ENCODE measurements at regions not wholly inside any gene's neighbourhood (a gene's known extent, or its start where the extent isn't known, plus 50 kb on each side); places are given as distances from the start of the nearest gene placed in this dataset.

GRCh38 chr18:6646801-6647200 lies 82.7 kb upstream of the ARHGAP28 start:
- no peak overlapping the region for H2AFZ ChIP-seq (ENCODE audit: low read depth, low read length)
- DNase-seq (ENCODE audit: low read depth) (no peak), FAIRE-seq (no peak)
- no peak overlapping the region for H3K9ac ChIP-seq (ENCODE audit: low read length)
- no peaks in the 10 kb centered on the region for H3K9me3 ChIP-seq (ENCODE audit: insufficient read depth, low read depth, low read length)
- no peaks in the 10 kb centered on the region for H3K4me1 ChIP-seq (ENCODE audit: insufficient read depth, low read length)
- TF ChIP-seq CTCF (IDR thresholded peaks at IDR 0.05; ENCODE audit: insufficient read depth, low read depth, low read length) (no peak), EZH2 (IDR thresholded peaks at IDR 0.05; ENCODE audit: insufficient read depth, low read length) (no peak)
- H3K4me1 Mint-ChIP-seq (ENCODE audit: low read depth, unreplicated experiment): no peaks in the 10 kb centered on the region
- H3K36me3 ChIP-seq (ENCODE audit: insufficient read depth, low read length): no peaks in the 10 kb centered on the region
- no peak overlapping the region for H3K4me2 ChIP-seq (ENCODE audit: low read length)
- no peaks in the 10 kb centered on the region for H4K20me1 ChIP-seq (ENCODE audit: insufficient read depth, low read length)
- no peak overlapping the region for H3K27ac Mint-ChIP-seq (ENCODE audit: unreplicated experiment)
- H3K4me3 ChIP-seq (ENCODE audit: insufficient read depth, low read depth, low read length): no peak overlapping the region
- peaks cover 9% of the 10 kb centered on the region for H3K27me3 Mint-ChIP-seq (ENCODE audit: low read depth, unreplicated experiment)
- no peaks in the 10 kb centered on the region for H3K36me3 Mint-ChIP-seq (ENCODE audit: low read depth, unreplicated experiment)
- H3K9me3 Mint-ChIP-seq (ENCODE audit: unreplicated experiment): no peaks in the 10 kb centered on the region
- H3K27ac ChIP-seq (ENCODE audit: low read depth, low read length): no peak overlapping the region
- no peak overlapping the region for H3K4me3 Mint-ChIP-seq (ENCODE audit: unreplicated experiment)
- peaks cover 2% of the 10 kb centered on the region for H3K27me3 ChIP-seq (ENCODE audit: insufficient read depth, low read length)
- H3K79me2 ChIP-seq (ENCODE audit: insufficient read depth, low read length): no peaks in the 10 kb centered on the region

- no peak overlapping the region for H3K27ac ChIP-seq (ENCODE audit: low read depth, low read length)
- H3K79me2 ChIP-seq (ENCODE audit: insufficient read depth, low read length): no peaks in the 10 kb centered on the region
- no peaks in the 10 kb centered on the region for H4K20me1 ChIP-seq (ENCODE audit: insufficient read depth, low read length)
- H2AFZ ChIP-seq (ENCODE audit: low read depth, low read length): no peak overlapping the region
- FAIRE-seq (no peak), DNase-seq (ENCODE audit: low read depth) (no peak)
- H3K9me3 ChIP-seq (ENCODE audit: insufficient read depth, low read depth, low read length): no peaks in the 10 kb centered on the region
- Mint-ChIP-seq H3K4me1 (ENCODE audit: low read depth, unreplicated experiment) (no peaks in the 10 kb centered on the region), H3K27ac (ENCODE audit: unreplicated experiment) (no peak overlapping the region), H3K9me3 (ENCODE audit: unreplicated experiment) (no peaks in the 10 kb centered on the region), H3K27me3 (ENCODE audit: low read depth, unreplicated experiment) (peaks cover 9% of the 10 kb centered on the region), H3K36me3 (ENCODE audit: low read depth, unreplicated experiment) (no peaks in the 10 kb centered on the region), H3K4me3 (ENCODE audit: unreplicated experiment) (no peak overlapping the region)
- no peak for TF ChIP-seq EZH2 (IDR thresholded peaks at IDR 0.05; ENCODE audit: insufficient read depth, low read length)
- TF ChIP-seq CTCF (IDR thresholded peaks at IDR 0.05; ENCODE audit: insufficient read depth, low read depth, low read length): no peak
- H3K27me3 ChIP-seq (ENCODE audit: insufficient read depth, low read length): peaks cover 2% of the 10 kb centered on the region
- H3K9ac ChIP-seq (ENCODE audit: low read length): no peak overlapping the region
- no peaks in the 10 kb centered on the region for H3K36me3 ChIP-seq (ENCODE audit: insufficient read depth, low read length)
- H3K4me1 ChIP-seq (ENCODE audit: insufficient read depth, low read length): no peaks in the 10 kb centered on the region
- no peak overlapping the region for H3K4me3 ChIP-seq (ENCODE audit: insufficient read depth, low read depth, low read length)
- H3K4me2 ChIP-seq (ENCODE audit: low read length): no peak overlapping the region
These were observed 80.9 kb upstream of the ARHGAP28 start for GRCh38 chr18:6648581-6648980.

GRCh38 chr18:6649421-6650126 lies 79.9 kb upstream of the ARHGAP28 start:
- Histone ChIP-seq H3K9ac (ENCODE audit: low read length) (no peak overlapping the region), H3K9me3 (ENCODE audit: insufficient read depth, low read depth, low read length) (no peaks in the 10 kb centered on the region), H3K36me3 (ENCODE audit: insufficient read depth, low read length) (no peaks in the 10 kb centered on the region), H3K27ac (ENCODE audit: low read depth, low read length) (no peak overlapping the region), H3K27me3 (ENCODE audit: insufficient read depth, low read length) (peaks cover 2% of the 10 kb centered on the region), H3K79me2 (ENCODE audit: insufficient read depth, low read length) (no peaks in the 10 kb centered on the region), H3K4me2 (ENCODE audit: low read length) (no peak overlapping the region), H3K4me1 (ENCODE audit: insufficient read depth, low read length) (no peaks in the 10 kb centered on the region), H4K20me1 (ENCODE audit: insufficient read depth, low read length) (no peaks in the 10 kb centered on the region), H2AFZ (ENCODE audit: low read depth, low read length) (no peak overlapping the region), H3K4me3 (ENCODE audit: insufficient read depth, low read depth, low read length) (no peak overlapping the region)
- Mint-ChIP-seq H3K27me3 (ENCODE audit: low read depth, unreplicated experiment) (peaks cover 11% of the 10 kb centered on the region), H3K4me3 (ENCODE audit: unreplicated experiment) (no peak overlapping the region), H3K9me3 (ENCODE audit: unreplicated experiment) (no peaks in the 10 kb centered on the region), H3K4me1 (ENCODE audit: low read depth, unreplicated experiment) (no peaks in the 10 kb centered on the region), H3K27ac (ENCODE audit: unreplicated experiment) (no peak overlapping the region), H3K36me3 (ENCODE audit: low read depth, unreplicated experiment) (no peaks in the 10 kb centered on the region)
- FAIRE-seq: no peak
- TF ChIP-seq CTCF (IDR thresholded peaks at IDR 0.05; ENCODE audit: insufficient read depth, low read depth, low read length) (no peak), EZH2 (IDR thresholded peaks at IDR 0.05; ENCODE audit: insufficient read depth, low read length) (no peak)
- DNase-seq (ENCODE audit: low read depth): no peak
